AG09309 (cell line): ENCODE measurements at regions not wholly inside any gene's neighbourhood (a gene's known extent, or its start where the extent isn't known, plus 50 kb on each side); places are given as distances from the start of the nearest gene placed in this dataset.

Experiments used
- DNase-seq: peaks from one replicate; pipeline ENCODE4 v3.0.0-alpha.2; 2010; ENCODE audit warnings: low read depth
- H3K4me3 ChIP-seq: 2 replicates; pipeline ENCODE4 v1.5.1; 2011; ENCODE audit warnings: mild to moderate bottlenecking, low read depth, low read length, moderate library complexity; ENCODE audit not compliant: control insufficient read depth
- TF ChIP-seq, protein P1 (sequence below): IDR thresholded peaks from 2 replicates; pipeline ENCODE4 v1.5.1; 2011; ENCODE audit warnings: mild to moderate bottlenecking, low read depth, low read length, inconsistent platforms; ENCODE audit not compliant: insufficient read depth, control insufficient read depth; ENCODE audit errors: missing control alignments

DNA sequence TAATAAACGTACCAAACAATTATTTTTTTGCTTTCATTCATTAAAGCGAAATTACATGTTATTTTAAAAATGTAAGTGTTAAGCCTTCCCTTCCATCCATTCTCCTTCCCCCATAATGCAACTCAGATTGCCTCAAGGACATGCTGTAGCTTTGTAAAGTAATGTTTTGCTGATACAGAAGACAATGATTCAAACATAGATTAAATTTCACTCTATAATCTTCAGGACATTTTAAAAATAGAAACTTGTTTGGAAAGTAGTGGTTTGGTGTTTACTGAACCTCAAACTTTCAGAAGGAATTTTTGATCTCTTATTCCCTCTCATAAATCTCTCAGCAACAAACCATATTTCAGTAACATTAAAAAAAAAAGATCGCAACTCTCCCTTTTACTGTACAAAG is 350.9 kb upstream of the HSF2 start:
- no peak for DNase-seq
- peak overlapping the region; percentile 30 for H3K4me3 ChIP-seq
- TF ChIP-seq, protein P1, sequence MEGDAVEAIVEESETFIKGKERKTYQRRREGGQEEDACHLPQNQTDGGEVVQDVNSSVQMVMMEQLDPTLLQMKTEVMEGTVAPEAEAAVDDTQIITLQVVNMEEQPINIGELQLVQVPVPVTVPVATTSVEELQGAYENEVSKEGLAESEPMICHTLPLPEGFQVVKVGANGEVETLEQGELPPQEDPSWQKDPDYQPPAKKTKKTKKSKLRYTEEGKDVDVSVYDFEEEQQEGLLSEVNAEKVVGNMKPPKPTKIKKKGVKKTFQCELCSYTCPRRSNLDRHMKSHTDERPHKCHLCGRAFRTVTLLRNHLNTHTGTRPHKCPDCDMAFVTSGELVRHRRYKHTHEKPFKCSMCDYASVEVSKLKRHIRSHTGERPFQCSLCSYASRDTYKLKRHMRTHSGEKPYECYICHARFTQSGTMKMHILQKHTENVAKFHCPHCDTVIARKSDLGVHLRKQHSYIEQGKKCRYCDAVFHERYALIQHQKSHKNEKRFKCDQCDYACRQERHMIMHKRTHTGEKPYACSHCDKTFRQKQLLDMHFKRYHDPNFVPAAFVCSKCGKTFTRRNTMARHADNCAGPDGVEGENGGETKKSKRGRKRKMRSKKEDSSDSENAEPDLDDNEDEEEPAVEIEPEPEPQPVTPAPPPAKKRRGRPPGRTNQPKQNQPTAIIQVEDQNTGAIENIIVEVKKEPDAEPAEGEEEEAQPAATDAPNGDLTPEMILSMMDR, result no peak

DNA sequence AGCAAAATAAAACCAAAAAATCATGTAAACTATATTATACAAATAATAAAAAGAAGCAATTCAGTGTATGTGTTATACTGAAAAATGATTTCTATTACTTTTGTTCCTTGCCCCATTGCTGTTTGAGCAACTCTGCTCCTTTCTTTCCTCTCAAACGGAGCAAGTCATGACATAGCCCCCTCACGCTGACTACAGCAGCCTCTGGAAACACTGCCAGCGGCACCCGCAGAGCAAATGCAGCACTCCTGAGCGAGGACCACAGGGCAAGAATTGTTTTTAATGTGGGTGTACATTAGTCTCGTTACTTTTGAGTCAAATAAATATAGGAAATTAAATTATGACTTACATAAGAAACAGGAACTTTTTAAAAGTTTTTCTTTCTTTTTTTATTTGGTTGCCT is 350.1 kb upstream of the HSF2 start:
- TF ChIP-seq, protein P1, result no peak
- no peak for DNase-seq
- peak overlapping the region; percentile 30 for H3K4me3 ChIP-seq

GRCh38 chr6:122050242-122050755 is 349.2 kb upstream of the HSF2 start:
- no peak overlapping the region for H3K4me3 ChIP-seq
- TF ChIP-seq, protein P1, result no peak
- DNase-seq, result no peak

DNA sequence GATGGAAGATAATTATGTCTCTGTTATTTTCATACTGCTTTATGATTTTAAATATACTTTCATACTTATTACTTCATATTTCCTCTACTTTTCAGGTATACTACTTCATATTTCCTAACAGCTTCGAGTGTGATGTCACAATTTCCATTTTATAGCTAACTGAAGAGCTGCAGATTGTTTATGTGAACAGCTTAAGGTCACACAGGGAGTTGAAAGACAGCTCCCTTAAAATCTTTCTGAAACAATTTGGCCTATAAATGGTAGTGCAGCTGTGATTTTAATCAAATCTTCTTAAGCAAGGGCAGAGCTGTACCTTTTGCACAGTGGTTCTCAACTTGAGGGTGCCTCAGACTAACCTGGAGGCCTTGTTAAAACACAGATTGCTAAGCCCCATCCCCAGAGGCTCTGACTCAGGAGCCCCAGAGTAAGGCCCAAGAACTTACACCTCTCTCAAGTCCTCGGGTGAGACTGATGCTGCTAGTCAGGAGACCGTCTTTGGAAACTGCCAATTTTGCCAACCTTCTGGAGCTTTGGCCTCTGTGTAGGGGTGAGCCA is 347.0 kb upstream of the HSF2 start:
- H3K4me3 ChIP-seq, result no peak overlapping the region
- no peak for DNase-seq
- TF ChIP-seq, protein P1, result no peak

- no peak overlapping the region for H3K4me3 ChIP-seq
- TF ChIP-seq, protein P1, result no peak
- DNase-seq, result no peak
Observed at GRCh38 chr6:122059918-122060317, 339.5 kb upstream of the HSF2 start.

DNA sequence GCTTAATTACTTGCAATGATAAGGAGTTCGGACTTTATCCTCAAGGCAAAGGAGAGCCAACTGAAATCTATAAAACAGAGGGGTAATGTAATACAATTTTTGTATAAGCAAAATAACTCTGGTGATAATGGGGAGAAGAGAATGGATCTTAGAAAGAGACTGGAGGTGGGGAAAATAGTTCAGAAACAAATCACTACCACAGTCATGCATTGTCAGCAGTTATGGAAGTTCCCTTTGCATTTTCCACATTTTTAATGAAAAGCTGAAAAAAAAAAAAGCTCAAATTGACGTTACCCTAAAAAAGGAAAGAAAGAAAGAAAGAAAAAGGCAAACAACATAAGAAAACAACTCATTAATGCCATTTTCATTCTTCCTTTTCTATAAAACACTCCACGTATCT is 337.6 kb upstream of the HSF2 start:
- DNase-seq, result no peak
- TF ChIP-seq, protein P1, result no peak
- H3K4me3 ChIP-seq, result no peak overlapping the region
